Fibroblast of villous mesenchyme (primary cell): ENCODE measurements at regions not wholly inside any gene's neighbourhood (a gene's known extent, or its start where the extent isn't known, plus 50 kb on each side); places are given as distances from the start of the nearest gene placed in this dataset.

ENCODE experiments used
- DNase-seq: peaks from one replicate; pipeline ENCODE4 v3.0.0-alpha.2; 2010; ENCODE audit warnings: low read depth
- H3K4me3 ChIP-seq: 2 replicates; pipeline ENCODE4 v1.5.1; 2011; ENCODE audit warnings: low read depth, mild to moderate bottlenecking, low read length
- TF ChIP-seq, protein P1 (sequence below): IDR thresholded peaks from 2 replicates; pipeline ENCODE4 v1.5.1; 2012; ENCODE audit warnings: low read depth, mild to moderate bottlenecking, low read length; ENCODE audit not compliant: insufficient read depth

GRCh38 chr2:8614646-8615045 lies 67.2 kb upstream of the ID2 start:
- TF ChIP-seq, protein P1, sequence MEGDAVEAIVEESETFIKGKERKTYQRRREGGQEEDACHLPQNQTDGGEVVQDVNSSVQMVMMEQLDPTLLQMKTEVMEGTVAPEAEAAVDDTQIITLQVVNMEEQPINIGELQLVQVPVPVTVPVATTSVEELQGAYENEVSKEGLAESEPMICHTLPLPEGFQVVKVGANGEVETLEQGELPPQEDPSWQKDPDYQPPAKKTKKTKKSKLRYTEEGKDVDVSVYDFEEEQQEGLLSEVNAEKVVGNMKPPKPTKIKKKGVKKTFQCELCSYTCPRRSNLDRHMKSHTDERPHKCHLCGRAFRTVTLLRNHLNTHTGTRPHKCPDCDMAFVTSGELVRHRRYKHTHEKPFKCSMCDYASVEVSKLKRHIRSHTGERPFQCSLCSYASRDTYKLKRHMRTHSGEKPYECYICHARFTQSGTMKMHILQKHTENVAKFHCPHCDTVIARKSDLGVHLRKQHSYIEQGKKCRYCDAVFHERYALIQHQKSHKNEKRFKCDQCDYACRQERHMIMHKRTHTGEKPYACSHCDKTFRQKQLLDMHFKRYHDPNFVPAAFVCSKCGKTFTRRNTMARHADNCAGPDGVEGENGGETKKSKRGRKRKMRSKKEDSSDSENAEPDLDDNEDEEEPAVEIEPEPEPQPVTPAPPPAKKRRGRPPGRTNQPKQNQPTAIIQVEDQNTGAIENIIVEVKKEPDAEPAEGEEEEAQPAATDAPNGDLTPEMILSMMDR, result no peak
- DNase-seq, result no peak
- no peak overlapping the region for H3K4me3 ChIP-seq

DNA sequence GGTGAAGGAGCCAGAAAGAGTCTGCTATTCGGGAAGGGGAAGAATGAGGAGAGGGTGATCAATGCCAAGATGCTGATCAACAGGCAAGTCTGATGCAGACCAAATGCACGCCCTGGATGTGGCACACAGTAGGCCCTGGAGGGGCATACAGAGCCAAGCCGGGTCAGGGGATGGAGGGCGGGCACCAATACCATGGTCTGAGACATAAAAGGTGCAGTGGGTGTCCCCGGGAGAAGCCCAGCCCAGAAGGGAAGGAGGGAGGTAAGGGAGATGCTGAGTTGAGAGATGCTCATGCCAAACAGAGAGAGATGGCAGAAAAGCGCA lies 66.6 kb upstream of the ID2 start:
- TF ChIP-seq, protein P1, result no peak
- DNase-seq, result no peak
- no peak overlapping the region for H3K4me3 ChIP-seq

GRCh38 chr2:8615576-8616281 lies 66.1 kb upstream of the ID2 start:
- no peak overlapping the region for H3K4me3 ChIP-seq
- no peak for DNase-seq
- TF ChIP-seq, protein P1, result no peak

- DNase-seq, result no peak
- TF ChIP-seq, protein P1, result no peak
These were observed 64.8 kb upstream of the ID2 start for GRCh38 chr2:8617048-8617447.

DNA sequence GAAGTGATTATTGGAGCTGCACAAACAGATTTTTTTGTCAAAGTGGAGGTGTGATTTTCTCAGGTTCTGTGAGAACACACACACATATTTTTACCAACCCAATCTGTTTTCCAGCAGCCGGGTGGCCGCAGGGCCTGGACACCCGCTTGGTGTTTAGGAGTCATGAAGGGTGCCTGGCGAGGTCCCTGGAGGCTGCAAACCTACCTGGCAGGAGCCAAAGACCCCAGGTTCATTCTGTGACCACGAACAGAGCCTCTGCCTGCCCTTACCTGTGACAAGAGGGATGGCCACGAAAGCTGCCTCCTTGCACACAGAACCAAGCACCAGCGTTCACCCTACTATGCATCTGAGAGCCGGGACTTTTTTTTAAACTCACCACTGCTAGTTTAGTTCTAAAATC lies 64.3 kb upstream of the ID2 start:
- TF ChIP-seq, protein P1, result no peak
- no peak for DNase-seq
- no peak overlapping the region for H3K4me3 ChIP-seq

More at GRCh38 chr2:8617048-8617447, 64.8 kb upstream of the ID2 start:
- H3K4me3 ChIP-seq, result no peak overlapping the region

DNA sequence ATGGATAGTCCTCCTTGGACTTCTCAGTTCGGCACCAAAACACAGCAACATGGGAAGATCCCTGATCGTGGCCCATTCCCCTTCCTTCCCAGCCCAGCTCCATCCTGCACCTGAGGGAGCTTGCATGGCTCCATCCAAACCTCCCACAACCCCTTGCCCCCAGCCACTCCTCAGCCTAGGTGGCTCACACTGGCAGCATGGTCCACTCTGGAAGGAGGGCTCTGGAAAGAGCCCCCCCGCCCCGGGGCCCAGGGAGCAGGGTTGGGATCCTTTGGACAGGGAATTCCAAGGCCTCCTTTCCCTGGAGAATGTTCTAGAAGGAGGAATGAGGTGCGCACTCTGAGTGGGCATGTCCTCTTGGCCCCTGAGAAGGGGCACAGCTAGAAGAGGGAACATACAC lies 62.8 kb upstream of the ID2 start:
- no peak overlapping the region for H3K4me3 ChIP-seq
- DNase-seq, result no peak
- TF ChIP-seq, protein P1, result no peak

GRCh38 chr2:8620611-8621382 lies 61.1 kb upstream of the ID2 start:
- TF ChIP-seq, protein P1, result no peak
- peak; percentile 79 for DNase-seq

More at GRCh38 chr2:8620611-8621382, 61.1 kb upstream of the ID2 start:
- no peak overlapping the region for H3K4me3 ChIP-seq
